OCI-LY3 (cell line): ENCODE measurements at regions not wholly inside any gene's neighbourhood (a gene's known extent, or its start where the extent isn't known, plus 50 kb on each side); places are given as distances from the start of the nearest gene placed in this dataset.

Experiments used
- CTCF ChIP-seq: fragments of 200-600, 300-600 bp; sonication (generic); IDR thresholded peaks from 2 replicates; pipeline ENCODE4 v1.5.1; 2014; ENCODE audit warnings: antibody characterized with exemption, low read length, low read depth
- EZH2phosphoT487 ChIP-seq: fragments of 200-600 bp; shearing (Covaris generic); IDR thresholded peaks from 2 replicates; pipeline ENCODE4 v1.6.1; 2018; ENCODE audit warnings: antibody characterized with exemption, mixed run types, low read depth

DNA sequence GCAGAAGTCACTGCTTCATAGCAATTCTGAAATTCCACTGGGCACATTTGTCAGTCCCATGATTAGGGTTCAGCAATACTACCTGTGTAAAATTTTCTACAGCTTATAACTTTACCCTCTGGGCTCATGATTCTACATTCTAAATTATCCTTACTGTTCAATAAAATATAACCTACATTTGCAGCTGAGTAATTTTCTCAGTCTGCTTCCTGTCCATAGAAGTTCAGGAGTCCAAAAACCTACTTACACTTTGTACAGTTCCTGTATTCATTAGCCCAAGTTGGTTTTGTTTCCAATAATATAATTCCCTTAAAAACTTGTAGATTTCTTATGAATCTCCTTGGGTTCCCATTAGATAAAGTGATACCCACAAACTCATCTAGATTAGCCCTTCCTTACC lies 295.3 kb downstream of the SP3 start:
- TF ChIP-seq CTCF (no peak), EZH2phosphoT487 (no peak)
